K562 (cell line): ENCODE measurements at regions not wholly inside any gene's neighbourhood (a gene's known extent, or its start where the extent isn't known, plus 50 kb on each side); places are given as distances from the start of the nearest gene placed in this dataset.

ENCODE experiments used
- ATAC-seq: fragments of 200-7000 bp; cut with Tn5 transposase; 3 replicates; pipeline ENCODE4 v1.9.1; 2020; ENCODE audit warnings: moderate library complexity
- BruUV-seq: library from RNA; stranded (reverse); fragments of 400-500 nt; replicated peaks from 2 replicates; lab custom pipeline; 2021; lab: Mats Ljungman, UMichigan
- CTCF ChIA-PET: fragments of 300-600 bp; formaldehyde crosslinking; extraction: SDS; loops from one replicate; lab custom pipeline; 2021; ENCODE audit warnings: low intra/inter-chr PET ratio; lab: Yijun Ruan, JAX
- POLR2A ChIA-PET: fragments of 300-600, 350-650 bp; sonication (Branson Sonifier 250); formaldehyde crosslinking; extraction: SDS; loops from one replicate; lab custom pipeline; 2021; ENCODE audit warnings: antibody characterized with exemption, inconsistent platforms; lab: Yijun Ruan, JAX
- DNase-seq, 4 experiments: peaks; one replicate each; pipeline versions ENCODE4 v3.0.0 to v3.0.0-alpha.2; 2011 to 2018; ENCODE audit warnings: low spot score in 3 of 4, mixed read lengths in 3 of 4; ENCODE audit errors: extremely low read depth in 1 of 4
- FAIRE-seq: peaks from 2 replicates; lab custom pipeline; 2011; peaks lifted over from hg19 to GRCh38; lab: Jason Lieb, UNC
- H2AFZ ChIP-seq: 2 replicates; pipeline ENCODE4 v1.6.0; 2011; ENCODE audit warnings: low read depth, low read length, control low read depth, inconsistent platforms
- H3K27ac ChIP-seq: fragments of 200-600 bp; 3 replicates; pipeline ENCODE4 v1.8.0; 2011; ENCODE audit warnings: low read depth, mild to moderate bottlenecking, control low read depth, inconsistent platforms, low read length, moderate library complexity, mixed read lengths; ENCODE audit errors: extremely low read depth
- H3K27me3 ChIP-seq, 2 experiments: fragments of 300-600 bp in 1 of 2; 2 replicates in 1 of 2; 3 replicates in 1 of 2; pipeline versions ENCODE4 v1.6.0 to v1.8.0; 2011; ENCODE audit warnings: inconsistent platforms in 2 of 2, low read length in 2 of 2, mild to moderate bottlenecking in 1 of 2, mixed read lengths in 1 of 2, moderate library complexity in 1 of 2; ENCODE audit not compliant: control insufficient read depth in 2 of 2, insufficient read depth in 2 of 2
- H3K36me3 ChIP-seq: fragments of 300-600 bp; 3 replicates; pipeline ENCODE4 v1.8.0; 2011; ENCODE audit warnings: mild to moderate bottlenecking, low read length, inconsistent platforms; ENCODE audit not compliant: control insufficient read depth, insufficient read depth
- H3K4me1 ChIP-seq, 2 experiments: fragments of 200-600 bp in 1 of 2; replicated peaks in 1 of 2; 2 replicates in 1 of 2; 3 replicates in 1 of 2; pipeline versions ENCODE4 v1.5.1 to v1.8.0; 2011; ENCODE audit warnings: inconsistent platforms in 2 of 2, low read length in 2 of 2, mild to moderate bottlenecking in 1 of 2, mixed read lengths in 1 of 2, moderate library complexity in 1 of 2; ENCODE audit not compliant: control insufficient read depth in 2 of 2, insufficient read depth in 2 of 2
- H3K4me2 ChIP-seq: 2 replicates; pipeline ENCODE4 v1.6.1; 2011; ENCODE audit warnings: low read length, control low read depth, inconsistent platforms, mixed read lengths; ENCODE audit not compliant: insufficient read depth
- H3K4me3 ChIP-seq: fragments of 200-600 bp; sonication (generic), shearing (Covaris generic); 2 replicates; pipeline ENCODE4 v1.5.1; 2016; ENCODE audit warnings: control low read depth, inconsistent platforms
- H3K79me2 ChIP-seq: fragments of 200-600 bp; 3 replicates; pipeline ENCODE4 v1.8.0; 2011; ENCODE audit warnings: low read length, inconsistent platforms; ENCODE audit not compliant: control insufficient read depth, insufficient read depth
- H3K9ac ChIP-seq, 2 experiments: 2 replicates each; pipeline versions ENCODE4 v1.6.0 to v1.6.1; 2011; ENCODE audit warnings: low read depth in 2 of 2, low read length in 2 of 2, control low read depth in 1 of 2, inconsistent platforms in 1 of 2, mild to moderate bottlenecking in 1 of 2, mixed read lengths in 1 of 2; ENCODE audit not compliant: insufficient read depth in 1 of 2
- H3K9me1 ChIP-seq: one replicate; pipeline ENCODE4 v1.6.0; 2011; ENCODE audit warnings: inconsistent platforms, mild to moderate bottlenecking, low read length, moderate library complexity; ENCODE audit not compliant: control insufficient read depth, insufficient read depth
- H3K9me3 ChIP-seq: replicated peaks from 2 replicates; pipeline ENCODE4 v1.5.1; 2011; ENCODE audit warnings: low read depth, low read length, inconsistent platforms; ENCODE audit not compliant: control insufficient read depth, insufficient read depth
- H4K20me1 ChIP-seq: replicated peaks from 2 replicates; pipeline ENCODE4 v1.6.1; 2011; ENCODE audit warnings: low read length, inconsistent platforms, mixed read lengths; ENCODE audit not compliant: control insufficient read depth, insufficient read depth
- MAZ ChIP-seq, 2 experiments: fragments of 450-650 bp in 1 of 2; sonication (generic) in 1 of 2; formaldehyde crosslinking; IDR thresholded peaks in 1 of 2; conservative IDR thresholded peaks in 1 of 2; 2 replicates each; pipeline versions ENCODE4 v1.4.0 to v1.5.0; 2020; ENCODE audit warnings: mild to moderate bottlenecking in 1 of 2, missing genetic modification reagents in 1 of 2
- MYNN ChIP-seq, 2 experiments: sonication (generic); formaldehyde crosslinking in 1 of 2; IDR thresholded peaks; 2 replicates each; pipeline versions ENCODE4 v1.5.0 to v1.6.1; 2016 to 2020; ENCODE audit warnings: antibody characterized with exemption in 1 of 2, missing genetic modification reagents in 1 of 2
- NFATC3 ChIP-seq: fragments of 450-650 bp; IDR thresholded peaks from 2 replicates; pipeline ENCODE4 v1.6.1; 2017; ENCODE audit warnings: mild to moderate bottlenecking
- TFAM ChIP-seq: fragments of 250-450 bp; sonication (Bioruptor Pico); conservative IDR thresholded peaks from 2 replicates; pipeline ENCODE4 v1.5.0; 2021; ENCODE audit warnings: mild to moderate bottlenecking, moderate library complexity
- ZBTB17 ChIP-seq: fragments of 450-650 bp; formaldehyde crosslinking; IDR thresholded peaks from 2 replicates; pipeline ENCODE4 v1.4.0; 2020; ENCODE audit warnings: mild to moderate bottlenecking
- ZNF311 ChIP-seq: fragments of 250-450 bp; sonication (Bioruptor Pico); IDR thresholded peaks from 2 replicates; pipeline ENCODE4 v1.4.0; 2020; ENCODE audit warnings: mild to moderate bottlenecking, moderate library complexity
- whole genome bisulfite sequencing: fragments of 100-300 bp; shearing (Covaris generic); methylation state at CpG from one replicate; pipeline ENCODE4 v1.1.6; 2016; ENCODE audit warnings: low coverage, mixed read lengths; ENCODE audit not compliant: insufficient coverage; ENCODE audit errors: missing lambda C conversion rate; 5-methylcytosine and 5-hydroxymethylcytosine counted together
- in situ Hi-C: fragments of 300-500 bp; cut with MboI; formaldehyde crosslinking; loops from 4 replicates; pipeline ENCODE4 v1.15.0; 2018; ENCODE audit warnings: inconsistent platforms, mixed read lengths
- intact Hi-C: fragments of 100-400 bp; cut with micrococcal nuclease; formaldehyde crosslinking; loops from 2 replicates; pipeline ENCODE4 v1.14.2; 2022
- TF ChIP-seq, protein P1 (sequence below): fragments of 450-650 bp; IDR thresholded peaks from 2 replicates; pipeline ENCODE4 v1.6.1; 2016; ENCODE audit warnings: mild to moderate bottlenecking

DNA sequence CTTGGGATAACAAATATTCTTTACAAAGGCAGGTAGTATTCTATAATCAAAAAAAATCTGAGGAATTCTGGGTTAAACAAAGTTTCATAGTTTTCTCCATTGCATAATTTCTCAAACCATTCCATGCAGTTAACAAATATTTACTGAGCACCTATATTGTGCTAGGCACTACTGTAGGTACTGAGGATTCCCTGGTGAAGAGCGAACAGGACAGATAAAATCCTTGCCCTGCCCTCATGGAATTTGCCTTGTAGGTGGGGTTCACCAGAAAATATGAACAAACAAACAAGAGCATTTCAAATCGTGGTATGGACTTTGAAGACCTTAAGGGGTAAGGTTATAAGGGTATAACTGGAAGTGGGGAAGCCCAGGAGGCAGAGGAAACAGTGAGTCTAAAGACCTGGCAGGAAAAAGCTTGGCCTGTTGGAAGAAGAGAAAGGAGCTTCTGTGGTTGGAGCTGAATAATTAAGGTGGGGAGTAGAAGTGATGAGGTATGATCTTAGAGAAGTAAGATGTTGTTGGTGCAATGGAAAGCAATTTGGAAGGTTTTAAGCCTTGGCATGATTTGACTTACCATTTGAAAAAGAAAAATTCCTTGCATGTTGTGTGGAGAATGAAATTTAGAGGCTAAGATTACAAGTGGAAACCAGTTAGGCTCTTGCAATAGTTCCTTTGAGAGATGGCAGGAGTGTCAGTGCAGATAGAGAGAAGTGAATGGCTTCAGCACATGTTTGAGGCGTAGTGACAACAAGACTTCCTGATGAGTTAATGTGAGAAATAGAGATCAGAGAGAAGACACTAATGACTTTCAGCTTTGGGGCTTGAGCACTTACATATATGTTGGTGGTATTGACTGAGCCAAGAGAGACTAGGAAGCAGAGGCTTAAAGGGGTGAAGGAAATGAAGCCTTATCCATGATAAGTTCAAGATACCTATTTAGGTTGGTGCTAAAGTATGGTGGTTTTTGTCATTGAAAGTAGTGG is 55.7 kb upstream of the PICALM start (continued):
- TF ChIP-seq, protein P1, sequence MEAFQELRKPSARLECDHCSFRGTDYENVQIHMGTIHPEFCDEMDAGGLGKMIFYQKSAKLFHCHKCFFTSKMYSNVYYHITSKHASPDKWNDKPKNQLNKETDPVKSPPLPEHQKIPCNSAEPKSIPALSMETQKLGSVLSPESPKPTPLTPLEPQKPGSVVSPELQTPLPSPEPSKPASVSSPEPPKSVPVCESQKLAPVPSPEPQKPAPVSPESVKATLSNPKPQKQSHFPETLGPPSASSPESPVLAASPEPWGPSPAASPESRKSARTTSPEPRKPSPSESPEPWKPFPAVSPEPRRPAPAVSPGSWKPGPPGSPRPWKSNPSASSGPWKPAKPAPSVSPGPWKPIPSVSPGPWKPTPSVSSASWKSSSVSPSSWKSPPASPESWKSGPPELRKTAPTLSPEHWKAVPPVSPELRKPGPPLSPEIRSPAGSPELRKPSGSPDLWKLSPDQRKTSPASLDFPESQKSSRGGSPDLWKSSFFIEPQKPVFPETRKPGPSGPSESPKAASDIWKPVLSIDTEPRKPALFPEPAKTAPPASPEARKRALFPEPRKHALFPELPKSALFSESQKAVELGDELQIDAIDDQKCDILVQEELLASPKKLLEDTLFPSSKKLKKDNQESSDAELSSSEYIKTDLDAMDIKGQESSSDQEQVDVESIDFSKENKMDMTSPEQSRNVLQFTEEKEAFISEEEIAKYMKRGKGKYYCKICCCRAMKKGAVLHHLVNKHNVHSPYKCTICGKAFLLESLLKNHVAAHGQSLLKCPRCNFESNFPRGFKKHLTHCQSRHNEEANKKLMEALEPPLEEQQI, result no peak
- TF ChIP-seq NFATC3 (0 out of 2 replicates have a peak, but pooled peaks have one; percentile 35), TFAM (CRISPR knock-in tag) (no peak), ZNF311 (CRISPR knock-in tag) (peak; percentile 54; the same call in 1 of the 2 replicates), MAZ (CRISPR knock-in tag; conservative IDR thresholded peaks at IDR 0.05 in 1 of 2, IDR thresholded peaks at IDR 0.05 in 1 of 2) (0 out of 4 replicates have a peak, but pooled peaks of 1 of the 2 experiments have one; percentile 30)
- TF ChIP-seq, all 486 proteins: peak for 7

DNA sequence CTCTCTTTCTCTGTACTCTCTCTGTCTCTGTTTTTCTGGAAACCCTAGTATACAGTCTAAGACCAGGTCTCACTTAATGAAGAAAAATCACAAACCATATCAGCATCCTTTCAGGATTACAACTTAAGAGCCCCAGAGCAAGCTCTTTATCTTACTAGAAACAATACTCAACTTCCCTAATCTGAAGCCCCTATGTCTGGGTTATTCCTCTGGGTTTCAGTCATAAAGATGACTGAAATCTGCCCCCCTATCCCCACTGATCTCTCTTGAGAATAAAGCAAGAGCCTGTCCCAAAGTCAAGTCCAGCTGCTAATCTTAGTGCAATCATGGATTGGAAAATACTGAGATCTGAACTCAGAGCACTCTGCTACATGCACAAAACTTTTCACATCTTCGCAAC is 53.9 kb upstream of the PICALM start:
- no peak for DNase-seq
- in situ Hi-C loops, result no loop called here
- ATAC-seq, result no peak
- FAIRE-seq, result no peak
- CTCF ChIA-PET, result no interaction called here
- no TSS peak for BruUV-seq
- POLR2A ChIA-PET, result interaction anchor here (0.6 to 0.9 kb wide), 2 partner anchors 9 to 1149 kb away, joined by 3 read pairs; no protein-coding TSS in a partner anchor
- no peak overlapping the region for H3K4me2 ChIP-seq
- intact Hi-C loops, result no loop called here
- 92% methylated on average over 1 of the region's 1 CpG for WGBS
- H2AFZ ChIP-seq, result no peak overlapping the region
- H3K4me3 ChIP-seq, result no peak overlapping the region
- H3K27me3 ChIP-seq, result no peaks in the 10 kb centered on the region
- H3K9me3 ChIP-seq, result no peaks in the 10 kb centered on the region
- no peaks in the 10 kb centered on the region for H3K36me3 ChIP-seq
- no peak overlapping the region for H3K27ac ChIP-seq
- no peak overlapping the region for H3K9ac ChIP-seq
- no peaks in the 10 kb centered on the region for H4K20me1 ChIP-seq
- H3K9me1 ChIP-seq, result no peaks in the 10 kb centered on the region
- H3K4me1 ChIP-seq, result peaks cover 0 to 20% of the 10 kb centered on the region in 2 experiments; a peak in 4 of 5 replicates
- TF ChIP-seq ZBTB17 (CRISPR knock-in tag) (no peak), MYNN (IDR thresholded peaks at IDR 0.05) (0 out of 2 replicates have a peak, but pooled peaks have one; percentile 20), MYNN (CRISPR knock-in tag; IDR thresholded peaks at IDR 0.05) (no peak)
- H3K79me2 ChIP-seq, result no peaks in the 10 kb centered on the region
